ENCODE measurements at regions not wholly inside any gene's neighbourhood (a gene's known extent, or its start where the extent isn't known, plus 50 kb on each side); places are given as distances from the start of the nearest gene placed in this dataset.
A peak's percentile ranks its signal among the peaks of the same experiment; 100 is the strongest.
"Not testable (repeated sequence)": the region's sequence is repeated elsewhere in the genome, so short reads cannot be mapped to it uniquely, and the experiment has no call there.

DNA sequence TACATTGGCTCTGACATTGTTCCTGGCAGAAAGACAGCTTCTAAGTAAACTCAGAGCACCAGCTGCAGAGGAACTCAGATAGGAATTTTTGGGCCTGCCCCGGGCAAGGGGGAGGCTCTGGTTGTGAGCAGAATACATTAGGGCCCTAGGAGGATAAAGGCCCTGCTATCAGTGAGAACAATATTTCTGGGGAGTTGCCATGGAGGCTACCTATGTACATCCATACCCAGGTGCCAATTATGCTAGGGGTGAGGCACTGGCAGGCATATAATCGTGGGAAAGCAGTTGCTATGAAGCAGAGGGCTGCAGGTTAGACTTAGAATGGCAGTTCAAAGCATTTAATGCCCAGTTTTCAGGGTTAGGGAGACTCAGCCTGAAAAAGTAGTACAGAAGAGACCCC is 273.5 kb upstream of the EDA2R start:
- no peak for DNase-seq (ENCODE audit: low read depth)

DNA sequence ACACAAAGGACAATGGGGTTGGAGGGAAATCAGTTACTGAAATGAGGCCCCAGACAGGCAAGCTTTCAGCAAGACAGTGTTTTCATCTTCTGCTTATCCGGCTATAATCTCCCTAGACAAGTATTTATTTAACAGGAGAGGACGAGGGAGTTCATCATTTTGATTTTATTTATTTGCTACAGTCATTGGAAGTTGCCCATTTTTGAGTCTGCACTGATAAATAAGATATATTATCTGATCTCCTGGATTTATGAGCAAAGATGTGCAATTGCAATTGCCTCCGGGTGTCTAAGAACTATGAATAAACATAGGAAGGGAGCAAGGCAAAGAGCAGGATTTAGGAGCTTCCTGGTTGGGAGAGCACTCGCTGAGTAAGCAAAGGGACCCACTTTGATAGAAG is 263.2 kb upstream of the EDA2R start:
- no peak for DNase-seq (ENCODE audit: low read depth)

DNA sequence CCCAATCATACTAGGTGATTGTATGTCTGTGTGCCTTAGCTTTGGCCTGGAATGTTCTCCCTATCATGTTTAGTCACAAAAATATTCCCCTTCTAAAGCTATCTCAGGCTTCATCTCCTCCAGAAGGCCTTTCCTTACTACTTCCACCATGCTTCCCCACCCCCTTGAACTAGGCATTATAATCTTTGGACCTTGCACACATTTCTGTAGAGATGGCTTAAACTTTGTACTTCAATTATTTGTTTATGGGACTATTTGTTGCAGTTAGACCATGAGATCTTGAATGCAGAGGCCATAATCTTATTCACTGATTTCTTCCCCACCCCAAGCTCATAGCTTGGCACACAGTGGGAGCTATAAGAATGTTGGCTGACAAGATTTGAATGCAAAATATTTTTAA is 262.0 kb upstream of the EDA2R start:
- DNase-seq (ENCODE audit: low read depth), result no peak

DNA sequence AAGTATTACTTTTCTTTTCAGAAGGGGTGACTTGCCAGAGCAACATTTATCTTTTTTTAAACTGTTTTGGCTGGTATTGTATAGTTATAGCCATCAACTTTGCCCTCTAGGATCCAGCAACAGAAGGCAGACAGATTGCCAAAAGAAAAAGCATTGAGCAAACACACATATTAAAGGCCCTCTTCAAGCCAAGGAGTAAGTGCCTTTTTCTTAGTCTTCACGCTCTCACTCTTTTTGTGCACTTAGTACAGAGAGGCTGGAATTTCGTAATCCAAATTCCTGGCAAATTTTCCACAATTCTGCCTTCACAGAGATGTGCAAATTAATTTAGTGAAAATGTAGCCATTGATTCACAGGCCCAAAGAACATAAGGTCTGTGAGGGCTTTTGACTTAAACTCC is 253.1 kb upstream of the EDA2R start:
- no peak for DNase-seq (ENCODE audit: low read depth)

DNA sequence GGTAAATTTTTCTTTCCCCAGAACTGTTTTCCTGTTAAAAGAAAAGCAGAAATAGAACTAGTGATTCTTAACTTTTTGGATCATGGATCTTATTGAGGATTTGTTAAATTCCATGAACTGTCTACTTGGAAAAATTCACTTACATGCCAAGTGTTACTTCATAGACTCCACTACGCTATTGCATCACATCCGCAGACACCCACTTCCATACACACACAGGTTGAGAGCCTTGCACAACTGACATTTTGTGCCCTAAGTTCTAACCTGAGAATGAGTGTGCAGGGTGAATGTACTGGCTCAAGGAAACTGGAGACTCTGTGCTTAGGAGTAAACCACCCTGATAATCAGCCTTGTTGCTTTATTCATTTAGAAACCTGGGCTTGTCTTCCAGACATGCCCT is 250.5 kb upstream of the EDA2R start:
- no peak for DNase-seq (ENCODE audit: low read depth)

DNA sequence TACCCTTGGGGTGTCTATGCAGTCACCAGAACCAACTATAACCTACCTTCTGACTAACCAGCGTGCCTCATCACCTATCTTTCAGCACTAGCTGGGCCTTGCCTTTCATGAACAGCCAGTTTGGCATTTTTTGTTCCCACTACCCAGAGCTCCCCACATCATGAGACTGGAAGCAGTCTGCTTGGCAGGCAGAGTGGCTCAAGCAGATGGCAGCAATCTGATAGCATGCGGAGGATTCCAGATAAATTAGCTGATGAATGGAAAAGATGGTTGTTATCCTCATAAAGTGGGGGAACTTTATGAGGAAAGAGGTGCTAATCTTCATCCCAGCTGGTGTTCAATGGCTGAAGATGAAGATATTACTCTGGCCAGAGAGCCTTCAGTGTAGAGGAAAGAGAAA is 243.2 kb upstream of the EDA2R start:
- DNase-seq (ENCODE audit: low read depth), result no peak

DNA sequence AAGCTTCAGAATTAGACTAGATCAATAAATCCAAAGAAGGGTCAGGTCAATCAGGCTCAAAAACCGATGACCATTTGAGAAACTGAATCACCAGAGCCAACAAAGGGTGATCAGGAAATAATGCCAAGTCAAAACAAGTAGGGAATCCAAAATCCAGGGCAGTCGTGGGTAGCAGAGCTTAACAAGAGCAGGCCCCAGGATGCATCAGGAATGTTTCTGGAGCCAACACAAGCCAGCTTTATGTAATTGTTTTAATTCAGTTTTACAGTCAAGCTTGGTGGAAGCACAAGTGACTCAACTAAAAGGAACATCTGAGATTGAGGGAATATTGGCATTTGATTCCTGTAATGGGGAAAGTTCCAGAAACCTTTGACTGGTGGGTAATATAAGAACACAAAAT is 237.9 kb upstream of the EDA2R start:
- no peak for DNase-seq (ENCODE audit: low read depth)

DNA sequence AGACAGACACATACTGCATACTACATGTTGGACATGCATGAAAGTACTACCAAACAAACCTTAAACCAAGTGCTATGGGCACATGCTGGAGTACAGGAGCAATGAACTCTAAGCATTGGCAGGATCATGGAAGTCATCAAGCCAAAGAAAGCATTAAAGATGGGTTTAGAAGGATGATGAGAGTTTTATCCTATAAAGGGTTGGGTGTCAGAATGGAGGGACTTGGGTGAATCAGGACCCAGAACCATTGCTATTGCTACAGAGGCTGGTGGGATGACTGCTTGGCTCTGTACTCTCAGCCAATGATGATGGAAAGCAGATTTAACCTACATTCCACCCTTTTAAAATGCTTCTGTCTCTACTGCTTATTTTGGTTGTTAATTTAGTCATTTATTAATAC is 233.9 kb upstream of the EDA2R start:
- DNase-seq (ENCODE audit: low read depth), result no peak

DNA sequence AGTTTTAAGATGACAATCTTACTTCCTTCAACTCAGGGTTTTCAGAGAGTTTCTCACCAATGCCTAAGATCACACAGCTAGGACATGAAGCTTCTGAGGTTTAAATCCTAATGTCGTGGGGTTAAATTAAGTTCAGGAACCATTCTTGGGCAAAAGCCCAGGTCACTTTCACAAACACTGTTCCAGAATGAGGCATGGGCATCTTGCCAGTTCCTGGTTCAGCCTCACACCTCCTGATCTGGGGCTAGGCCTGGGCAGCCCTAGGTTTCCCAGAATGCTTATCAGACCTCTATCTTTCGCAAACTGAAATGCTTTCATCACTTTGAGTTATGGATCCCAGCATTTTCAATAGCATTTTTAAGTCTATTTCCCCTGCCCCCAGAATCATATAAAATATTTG is 224.8 kb upstream of the EDA2R start:
- no peak for DNase-seq (ENCODE audit: low read depth)

DNA sequence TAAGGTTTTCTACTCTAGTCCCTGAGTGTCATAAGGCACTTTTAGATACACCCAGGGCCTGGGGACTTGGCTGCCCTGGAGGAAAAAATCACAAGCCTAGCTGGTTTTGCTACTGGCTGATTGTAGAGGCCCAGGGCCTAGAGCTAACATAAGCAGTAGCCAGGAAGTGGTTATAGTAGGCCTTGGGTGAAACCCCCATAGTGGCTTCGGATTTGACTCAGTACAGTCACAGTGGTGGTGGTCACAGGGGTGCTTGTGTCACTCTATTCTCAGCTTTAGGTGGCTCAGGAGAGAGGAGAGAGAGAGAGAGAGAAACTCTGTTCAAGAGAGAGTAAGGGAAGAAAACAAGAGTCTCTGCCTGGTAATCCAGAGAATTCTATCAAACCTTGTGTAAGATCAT is 194.5 kb upstream of the EDA2R start:
- DNase-seq (ENCODE audit: low read depth), result no peak

DNA sequence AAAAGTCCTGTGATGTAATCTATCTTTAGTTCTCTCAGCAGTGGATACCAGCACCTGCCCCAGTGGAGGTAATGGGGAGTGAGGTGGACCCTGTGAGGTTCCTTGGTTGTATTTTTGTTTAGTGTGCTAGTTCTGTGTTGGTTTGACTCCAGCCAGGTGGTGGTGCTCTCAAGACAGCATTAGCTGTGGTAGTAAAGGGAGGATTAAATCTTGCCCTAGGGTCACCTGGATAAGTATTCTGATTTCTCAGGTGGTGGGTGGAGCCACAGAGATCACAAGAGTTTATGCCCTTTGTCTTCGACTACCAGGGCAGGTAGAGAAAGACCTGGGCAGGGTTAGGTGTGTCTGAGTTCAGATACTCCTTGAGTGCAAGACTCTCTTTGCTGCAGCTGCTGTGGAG is 176.3 kb upstream of the EDA2R start:
- DNase-seq (ENCODE audit: low read depth), result no peak

DNA sequence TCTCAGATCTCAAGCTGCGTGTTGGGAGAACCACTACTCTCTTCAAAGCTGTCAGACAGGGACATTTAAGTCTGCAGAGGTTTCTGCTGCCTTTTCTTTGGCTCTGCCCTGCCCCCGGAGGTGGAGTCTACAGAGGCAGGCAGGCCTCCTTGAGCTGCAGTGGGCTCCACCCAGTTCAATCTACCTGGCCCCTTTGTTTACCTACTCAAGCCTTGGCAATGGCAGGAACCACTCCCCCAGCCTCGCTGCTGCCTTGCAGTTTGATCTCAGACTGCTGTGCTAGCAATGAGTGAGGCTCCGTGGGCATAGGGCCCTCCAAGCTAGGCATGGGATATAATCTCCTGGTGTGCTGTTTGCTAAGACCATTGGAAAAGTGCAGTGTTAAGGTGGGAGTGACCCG is 155.6 kb upstream of the EDA2R start:
- DNase-seq (ENCODE audit: low read depth), result not testable (repeated sequence)

DNA sequence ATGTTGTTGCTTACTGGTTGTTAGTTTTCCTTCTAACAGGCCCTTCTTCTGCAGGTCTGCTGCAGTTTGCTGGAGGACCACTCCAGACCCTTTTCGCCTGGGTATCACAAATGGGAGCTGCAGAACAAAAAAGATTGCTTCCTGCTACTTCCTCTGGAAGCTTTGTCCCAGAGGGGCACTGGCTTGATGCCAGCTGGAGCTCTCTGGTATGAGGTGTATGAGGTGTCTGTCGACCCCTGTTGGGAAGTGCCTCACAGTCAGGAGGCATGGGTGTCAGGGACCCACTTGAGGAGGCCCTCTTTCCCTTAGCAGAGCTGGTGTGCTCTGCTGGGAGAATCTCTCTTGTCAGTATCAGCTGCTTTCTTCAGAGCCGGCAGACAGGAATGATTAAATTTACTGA is 127.4 kb upstream of the EDA2R start:
- DNase-seq (ENCODE audit: low read depth), result no peak

DNA sequence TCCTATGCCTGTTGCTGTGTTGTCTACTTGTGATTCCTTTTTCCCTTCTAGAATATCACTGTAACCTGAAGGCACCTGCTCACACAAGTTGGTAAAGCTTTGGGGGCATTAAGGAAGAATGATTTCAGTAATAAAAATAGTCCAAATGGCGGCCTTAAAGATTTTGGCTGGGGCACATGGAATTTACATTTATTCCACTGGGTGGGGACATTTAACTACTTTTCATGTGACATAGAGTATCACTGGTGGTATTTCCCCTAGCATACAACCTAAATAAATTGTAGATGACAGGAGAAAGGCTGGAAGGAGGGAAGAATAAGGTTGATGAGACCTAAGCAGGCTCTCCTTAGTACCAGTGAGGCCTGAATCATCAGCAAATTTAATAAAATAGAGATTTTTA is 121.8 kb upstream of the EDA2R start:
- DNase-seq (ENCODE audit: low read depth), result no peak

DNA sequence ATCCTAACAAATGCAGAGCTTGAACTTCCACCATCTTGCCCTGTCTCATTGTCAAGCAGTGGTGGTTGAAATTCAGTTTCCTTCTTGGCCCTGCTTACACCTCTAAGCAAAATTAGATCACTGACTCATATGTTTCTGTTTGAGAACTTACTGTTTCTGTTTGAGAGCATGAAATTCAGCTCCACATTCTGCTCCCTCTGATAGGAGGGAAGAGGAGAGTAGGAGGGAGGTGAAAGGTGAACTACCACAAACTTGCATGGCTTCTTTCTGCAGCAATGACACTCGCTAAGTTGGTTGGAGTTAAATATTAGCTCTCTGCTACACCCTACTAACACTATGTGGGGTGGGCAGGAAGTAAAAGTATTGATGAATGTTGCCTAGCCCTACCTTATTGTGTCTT is 117.8 kb upstream of the EDA2R start:
- DNase-seq (ENCODE audit: low read depth), result no peak

DNA sequence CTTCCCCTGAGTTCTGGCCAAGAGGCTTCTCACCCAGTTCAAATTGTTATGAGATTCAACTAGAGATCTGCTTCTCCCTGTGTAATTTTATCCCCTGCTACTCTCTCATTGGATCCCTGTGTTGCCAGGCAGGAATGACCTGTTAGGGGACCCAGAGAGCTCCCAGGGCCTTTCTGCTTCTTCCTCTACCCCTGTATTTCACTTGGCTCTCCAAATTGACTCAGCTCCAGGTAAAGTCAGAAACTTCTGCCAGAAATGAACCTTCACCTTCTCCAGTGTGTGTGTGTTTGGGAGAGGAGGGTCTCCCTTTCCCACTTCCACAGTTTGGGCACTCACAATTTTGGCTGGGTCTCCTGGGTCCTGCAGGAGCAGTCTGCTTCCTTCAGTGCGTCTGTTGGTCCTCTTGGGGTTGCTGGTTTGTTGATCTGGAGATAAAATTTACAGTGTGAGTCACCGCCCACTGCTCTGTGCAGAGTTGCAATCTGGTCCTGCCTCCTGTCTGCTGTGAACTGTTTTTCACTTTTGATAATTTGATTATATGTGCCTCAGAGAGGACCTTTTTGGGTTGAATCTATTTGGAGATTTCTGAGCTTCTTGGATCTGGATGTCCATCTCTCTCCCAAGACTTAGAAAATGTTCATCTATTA is 112.4 kb upstream of the EDA2R start:
- no peak for DNase-seq (ENCODE audit: low read depth)

DNA sequence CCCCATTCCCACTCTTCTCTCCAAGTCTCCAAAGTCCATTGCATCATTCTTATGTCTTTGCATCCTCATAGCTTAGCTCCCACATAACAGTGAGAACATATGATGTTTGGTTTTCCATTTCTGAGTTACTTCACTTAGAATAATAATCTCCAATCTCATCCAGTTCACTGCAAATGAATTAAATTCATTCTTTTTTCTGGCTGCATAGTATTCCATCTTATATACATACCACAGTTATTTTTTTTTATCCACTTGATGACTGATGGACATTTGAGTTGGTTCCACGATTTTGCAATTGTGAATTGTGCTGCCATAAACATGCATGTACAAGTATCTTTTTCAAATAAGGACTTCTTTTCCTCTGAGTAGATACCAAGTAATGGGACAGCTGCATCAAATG is 105.6 kb upstream of the EDA2R start:
- not testable (repeated sequence) for DNase-seq (ENCODE audit: low read depth)

DNA sequence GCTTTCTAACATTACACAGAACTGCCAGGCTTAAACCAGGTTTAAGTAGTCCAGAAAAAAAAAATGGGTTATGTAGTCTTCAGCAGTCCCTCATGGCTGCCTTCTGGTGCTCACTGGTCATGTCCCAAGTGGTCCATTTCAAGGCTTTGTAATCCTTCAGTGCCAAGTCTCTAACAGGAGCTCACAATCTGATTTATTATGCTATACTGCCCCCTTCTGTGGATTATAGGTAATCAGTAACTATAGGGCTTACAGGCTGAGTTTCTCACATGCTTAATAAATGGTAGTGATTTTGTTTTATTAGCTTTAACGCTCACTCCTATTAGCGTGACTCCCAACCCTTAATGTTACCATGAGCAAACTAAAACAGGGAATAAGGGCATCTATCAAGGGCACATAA is 92.5 kb upstream of the EDA2R start:
- DNase-seq (ENCODE audit: low read depth), result no peak

DNA sequence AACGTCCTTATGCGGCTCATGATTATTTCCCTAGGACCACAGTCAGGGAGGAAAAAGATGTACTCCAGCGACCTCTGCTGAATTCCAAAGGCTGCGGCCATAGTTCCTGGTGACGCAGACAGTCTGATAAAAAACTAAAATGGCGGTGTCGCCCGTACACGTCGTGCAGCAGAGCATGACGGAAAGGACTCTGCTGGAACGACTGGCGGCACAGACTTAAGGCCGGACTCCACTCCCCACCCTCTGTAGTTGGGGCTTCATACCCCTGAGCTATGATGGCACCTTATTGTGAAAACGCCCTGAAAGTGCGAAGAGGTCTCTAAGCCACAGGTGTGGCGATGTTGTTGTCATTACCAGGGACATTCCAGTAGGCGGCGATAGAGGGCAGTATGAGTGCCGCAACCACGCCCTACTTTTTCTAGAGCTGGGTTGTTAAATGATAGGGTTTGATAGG is 90.0 kb upstream of the EDA2R start:
- peak; percentile 17 for DNase-seq (ENCODE audit: low read depth)

DNA sequence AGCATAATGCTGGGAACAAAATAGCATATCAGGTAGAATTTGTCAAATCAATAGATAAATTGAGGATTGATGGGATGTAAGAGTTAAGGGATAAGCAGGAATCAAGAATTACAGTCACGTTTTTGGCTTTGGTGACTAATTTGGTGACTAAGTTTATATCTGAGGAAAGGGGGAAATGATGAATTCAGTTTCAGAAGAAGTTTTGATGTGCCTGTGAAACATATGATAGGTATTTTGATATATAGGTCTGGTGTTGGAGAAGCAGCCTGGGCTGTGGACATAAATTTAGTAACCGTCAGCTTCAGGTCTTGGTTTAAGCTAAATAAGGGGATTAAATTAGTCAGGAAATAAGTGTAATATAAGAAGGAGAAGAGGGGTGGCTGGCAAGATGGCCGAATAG is 79.0 kb upstream of the EDA2R start:
- no peak for DNase-seq (ENCODE audit: low read depth)

DNA sequence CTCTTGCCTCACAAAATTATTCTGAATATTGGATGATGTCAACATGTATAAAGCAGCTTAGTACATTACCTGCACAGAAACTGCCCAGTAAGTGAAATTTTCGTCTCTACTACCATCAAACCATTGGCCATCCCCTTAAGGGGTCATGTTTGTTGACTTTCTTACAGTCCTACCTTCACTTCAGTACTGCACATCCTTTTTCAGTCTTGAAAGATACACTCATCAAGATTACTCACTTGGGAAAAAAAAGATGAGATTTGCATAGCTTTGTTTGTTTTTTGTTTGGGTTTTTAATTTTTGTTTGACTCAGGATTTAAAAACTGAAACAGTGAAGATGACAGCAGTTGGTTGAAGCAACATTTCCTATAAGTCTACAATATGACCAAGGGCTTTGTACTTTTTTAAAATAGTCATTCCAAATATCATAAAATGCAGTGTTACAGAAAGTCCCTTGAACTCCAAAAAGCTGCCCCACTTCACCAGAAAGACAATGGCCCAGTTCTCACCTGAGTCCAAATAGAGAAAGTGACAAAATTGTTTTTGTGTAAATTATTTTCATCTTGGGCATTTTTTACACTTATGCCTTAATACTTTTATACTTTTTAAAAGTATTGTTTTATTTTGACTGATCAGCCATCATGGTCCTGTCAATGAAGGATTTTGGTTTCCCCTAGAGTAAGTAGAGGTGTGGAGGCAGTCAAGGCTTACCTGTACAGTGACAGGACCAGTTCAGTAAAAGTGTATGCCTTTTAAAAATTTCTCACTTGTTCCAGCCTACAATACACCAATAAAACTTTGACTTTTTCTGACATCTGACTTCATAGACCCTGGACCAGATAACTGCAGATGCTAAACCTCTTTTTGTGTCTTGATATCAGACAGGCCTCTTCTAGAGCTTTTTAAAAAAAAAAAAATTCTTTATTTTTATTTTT is 59.7 kb upstream of the EDA2R start:
- no peak for DNase-seq (ENCODE audit: low read depth)

DNA sequence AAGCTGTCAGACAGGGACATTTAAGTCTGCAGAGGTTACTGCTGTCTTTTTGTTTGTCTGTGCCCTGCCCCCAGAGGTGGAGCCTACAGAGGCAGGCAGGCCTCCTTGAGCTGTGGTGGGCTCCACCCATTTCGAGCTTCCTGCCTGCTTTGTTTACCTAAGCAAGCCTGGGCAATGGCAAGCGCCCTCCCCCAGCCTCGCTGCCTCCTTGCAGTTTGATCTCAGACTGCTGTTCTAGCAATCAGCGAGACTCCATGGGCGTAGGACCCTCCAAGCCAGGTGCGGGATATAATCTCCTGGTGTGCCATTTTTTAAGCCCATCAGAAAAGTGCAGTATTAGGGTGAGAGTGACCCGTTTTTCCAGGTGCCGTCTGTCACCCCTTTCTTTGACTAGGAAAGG is 53.6 kb upstream of the EDA2R start:
- DNase-seq (ENCODE audit: low read depth), result not testable (repeated sequence)
